Tibial nerve (tissue), 4 donors: ENCODE measurements at regions not wholly inside any gene's neighbourhood (a gene's known extent, or its start where the extent isn't known, plus 50 kb on each side); places are given as distances from the start of the nearest gene placed in this dataset.

Experiments used
- DNase-seq, 2 donors: peaks; one replicate each; pipeline ENCODE4 v3.0.0-alpha.2; 2019; ENCODE audit warnings: low spot score in 2 of 2
- H3K27ac ChIP-seq, 4 donors: fragments of 200-600 bp; sonication (generic) in 3 of 4; one replicate each; pipeline ENCODE4 v1.5.1; 2017 to 2019; ENCODE audit warnings: mild to moderate bottlenecking in 1 of 4
- H3K27me3 ChIP-seq, 2 donors: fragments of 200-600 bp; sonication (generic) in 1 of 2; one replicate each; pipeline versions ENCODE4 v1.5.1 to v1.6.0; 2017 to 2019
- H3K36me3 ChIP-seq, 3 donors: fragments of 200-600 bp; sonication (generic); one replicate each; pipeline ENCODE4 v1.5.1; 2018 to 2019
- H3K4me1 ChIP-seq, 4 donors: fragments of 200-600 bp; sonication (generic) in 3 of 4; one replicate each; pipeline ENCODE4 v1.5.1; 2017 to 2019
- H3K4me3 ChIP-seq, 4 donors: fragments of 200-600 bp; sonication (generic) in 3 of 4; one replicate each; pipeline ENCODE4 v1.5.1; 2017 to 2019; ENCODE audit warnings: mild to moderate bottlenecking in 1 of 4, moderate library complexity in 1 of 4
- H3K9me3 ChIP-seq, 4 donors: fragments of 200-600 bp; sonication (generic) in 3 of 4; one replicate each; pipeline ENCODE4 v1.5.1; 2017 to 2019
- EP300 ChIP-seq, 2 donors: sonication (generic); formaldehyde crosslinking; IDR thresholded peaks; one replicate each; pipeline ENCODE4 v1.6.1; 2017; ENCODE audit warnings: antibody characterized with exemption in 2 of 2, mild to moderate bottlenecking in 1 of 2
- POLR2A ChIP-seq, 2 donors: fragments of 450-650 bp; IDR thresholded peaks; one replicate each; pipeline ENCODE4 v1.6.1; 2017; ENCODE audit warnings: antibody characterized with exemption in 2 of 2, mild to moderate bottlenecking in 2 of 2, moderate library complexity in 2 of 2
- WGBS, 2 donors: methylation state at CpG; one replicate each; pipeline ENCODE4 v1.1.5; 2018; 5-methylcytosine and 5-hydroxymethylcytosine counted together
- TF ChIP-seq, protein P1 (sequence below), 5 experiments: fragments of 200-600 bp in 3 of 5; fragments of 450-650 bp in 2 of 5; sonication (generic) in 3 of 5; IDR thresholded peaks; one replicate each; pipeline ENCODE4 v1.5.1; 2016 to 2019; ENCODE audit warnings: antibody characterized with exemption in 5 of 5, mild to moderate bottlenecking in 3 of 5, moderate library complexity in 2 of 5

DNA sequence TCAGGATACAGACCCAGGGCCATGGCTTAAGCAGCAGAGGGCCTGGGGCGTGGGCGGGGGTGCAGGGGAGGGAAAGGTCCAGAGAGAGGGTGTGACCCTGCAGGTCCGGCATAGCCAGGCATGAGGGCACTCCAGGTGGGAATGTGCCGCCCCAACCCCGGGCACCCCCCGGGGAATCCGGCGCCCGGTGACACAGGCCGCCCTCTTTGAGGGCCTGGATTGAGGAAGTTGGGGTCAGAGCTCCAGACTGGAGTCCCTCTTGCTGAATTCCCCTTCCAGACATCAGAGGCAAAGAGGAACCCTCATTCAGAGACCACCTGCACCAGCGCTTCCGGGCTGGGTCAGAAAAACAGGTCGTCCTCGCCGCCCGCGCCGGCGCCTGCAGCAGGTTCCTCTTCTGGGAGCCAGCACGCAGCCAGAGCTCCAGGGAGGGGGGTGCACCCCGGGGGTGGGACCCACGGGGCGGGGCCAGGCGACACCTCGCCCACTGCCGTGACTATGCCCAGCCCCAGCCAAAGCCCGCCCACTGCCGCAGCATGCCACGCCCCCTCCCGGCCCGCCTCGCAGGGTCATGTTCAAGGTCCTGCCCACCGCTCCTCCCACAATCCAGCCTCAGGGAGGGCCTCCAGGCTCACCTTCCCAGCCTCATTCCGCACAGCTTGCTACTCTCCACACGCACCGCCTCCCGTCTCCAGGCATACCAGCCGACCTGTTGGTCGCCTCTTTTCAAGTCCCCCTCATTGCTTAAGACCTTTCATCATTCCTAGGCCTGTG lies 98.3 kb upstream of the ID2 start:
- peak overlapping the region in 3 of 4 donors; percentile 0 to 33 (median 30) for H3K4me3 ChIP-seq
- 21 to 39% methylated on average over 26 to 38 of the region's 39 CpGs for WGBS, 2 donors
- H3K27me3 ChIP-seq, result no peaks in the 10 kb centered on the region
- H3K36me3 ChIP-seq, result no peaks in the 10 kb centered on the region
- no peaks in the 10 kb centered on the region for H3K9me3 ChIP-seq
- DNase-seq, result peak; percentile 79 to 85
- TF ChIP-seq POLR2A (IDR thresholded peaks at IDR 0.05) (peak in 1 of 2 donors; percentile 10), EP300 (IDR thresholded peaks at IDR 0.05) (peak in 1 of 2 donors; percentile 15)
- TF ChIP-seq, protein P1, sequence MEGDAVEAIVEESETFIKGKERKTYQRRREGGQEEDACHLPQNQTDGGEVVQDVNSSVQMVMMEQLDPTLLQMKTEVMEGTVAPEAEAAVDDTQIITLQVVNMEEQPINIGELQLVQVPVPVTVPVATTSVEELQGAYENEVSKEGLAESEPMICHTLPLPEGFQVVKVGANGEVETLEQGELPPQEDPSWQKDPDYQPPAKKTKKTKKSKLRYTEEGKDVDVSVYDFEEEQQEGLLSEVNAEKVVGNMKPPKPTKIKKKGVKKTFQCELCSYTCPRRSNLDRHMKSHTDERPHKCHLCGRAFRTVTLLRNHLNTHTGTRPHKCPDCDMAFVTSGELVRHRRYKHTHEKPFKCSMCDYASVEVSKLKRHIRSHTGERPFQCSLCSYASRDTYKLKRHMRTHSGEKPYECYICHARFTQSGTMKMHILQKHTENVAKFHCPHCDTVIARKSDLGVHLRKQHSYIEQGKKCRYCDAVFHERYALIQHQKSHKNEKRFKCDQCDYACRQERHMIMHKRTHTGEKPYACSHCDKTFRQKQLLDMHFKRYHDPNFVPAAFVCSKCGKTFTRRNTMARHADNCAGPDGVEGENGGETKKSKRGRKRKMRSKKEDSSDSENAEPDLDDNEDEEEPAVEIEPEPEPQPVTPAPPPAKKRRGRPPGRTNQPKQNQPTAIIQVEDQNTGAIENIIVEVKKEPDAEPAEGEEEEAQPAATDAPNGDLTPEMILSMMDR (IDR thresholded peaks at IDR 0.05), result no peak
- peaks cover 0 to 19% (median 0%) of the 10 kb centered on the region in 4 donors for H3K4me1 ChIP-seq
- H3K27ac ChIP-seq, result peak overlapping the region in 3 of 4 donors; percentile 44 to 63 (median 52)

- no peak for DNase-seq
- WGBS, 2 donors, result 55 to 65% methylated on average over 28 to 29 of the region's 29 CpGs
- H3K27ac ChIP-seq, result peak overlapping the region in 3 of 4 donors; percentile 31 to 63 (median 31)
- H3K9me3 ChIP-seq, result no peaks in the 10 kb centered on the region
- no peaks in the 10 kb centered on the region for H3K27me3 ChIP-seq
- peak overlapping the region in 2 of 4 donors; percentile 30 to 33 for H3K4me3 ChIP-seq
- H3K4me1 ChIP-seq, result peaks cover 0 to 19% (median 0%) of the 10 kb centered on the region in 4 donors
- H3K36me3 ChIP-seq, result no peaks in the 10 kb centered on the region
- TF ChIP-seq EP300 (IDR thresholded peaks at IDR 0.05) (no peak), POLR2A (IDR thresholded peaks at IDR 0.05) (no peak)
- TF ChIP-seq, protein P1 (IDR thresholded peaks at IDR 0.05), result no peak
These were observed 97.4 kb upstream of the ID2 start for GRCh38 chr2:8584174-8585066.

DNA sequence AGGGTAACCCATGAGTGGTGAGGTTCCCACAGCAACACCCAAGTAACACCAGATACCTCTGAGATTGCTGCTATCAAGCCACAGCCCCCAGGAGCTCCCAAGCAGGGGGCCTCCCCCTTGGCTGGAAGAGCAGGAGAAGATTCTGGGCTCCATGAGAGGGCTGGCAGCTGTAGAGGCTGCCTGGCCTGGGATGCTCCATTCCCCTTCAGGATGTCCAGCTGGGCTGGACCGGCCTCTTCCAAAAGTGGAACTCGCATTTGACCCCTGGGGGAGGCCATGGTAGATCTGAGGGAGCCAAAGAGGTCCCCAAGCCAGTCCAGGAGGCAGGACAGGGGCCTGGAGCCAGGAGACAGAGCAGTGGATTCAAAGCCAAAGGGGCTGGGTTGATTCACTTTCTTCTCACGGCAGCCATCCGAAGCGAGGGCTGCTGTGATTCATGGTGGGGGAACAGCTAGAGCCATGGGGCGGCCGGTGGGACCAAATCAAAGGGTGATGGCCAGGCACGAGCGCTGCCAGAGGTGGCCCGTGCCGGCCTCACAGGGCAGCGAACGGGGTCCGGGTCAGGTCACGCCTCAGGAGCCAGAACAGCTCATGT lies 95.3 kb upstream of the ID2 start:
- peaks cover 0 to 19% (median 0%) of the 10 kb centered on the region in 4 donors for H3K4me1 ChIP-seq
- H3K27me3 ChIP-seq, result no peaks in the 10 kb centered on the region
- WGBS, 2 donors, result 83 to 93% methylated on average over 15 of the region's 15 CpGs
- DNase-seq, result no peak
- no peaks in the 10 kb centered on the region for H3K9me3 ChIP-seq
- no peak overlapping the region for H3K4me3 ChIP-seq
- H3K27ac ChIP-seq, result no peak overlapping the region
- H3K36me3 ChIP-seq, result no peaks in the 10 kb centered on the region
- no peak for TF ChIP-seq POLR2A (IDR thresholded peaks at IDR 0.05)
- no peak for TF ChIP-seq EP300 (IDR thresholded peaks at IDR 0.05)
- TF ChIP-seq, protein P1 (IDR thresholded peaks at IDR 0.05), result no peak

GRCh38 chr2:8587251-8587791 lies 94.5 kb upstream of the ID2 start:
- no peak for DNase-seq
- Histone ChIP-seq H3K4me3 (no peak overlapping the region), H3K27ac (no peak overlapping the region), H3K36me3 (no peaks in the 10 kb centered on the region), H3K4me1 (peaks cover 0 to 19% (median 0%) of the 10 kb centered on the region in 4 donors), H3K27me3 (no peaks in the 10 kb centered on the region), H3K9me3 (no peaks in the 10 kb centered on the region)
- WGBS, 2 donors, result 74 to 79% methylated on average over 13 to 19 of the region's 19 CpGs
- TF ChIP-seq, protein P1 (IDR thresholded peaks at IDR 0.05), result no peak
- TF ChIP-seq POLR2A (IDR thresholded peaks at IDR 0.05) (no peak), EP300 (IDR thresholded peaks at IDR 0.05) (no peak)
